ENCODE measurements at regions not wholly inside any gene's neighbourhood (a gene's known extent, or its start where the extent isn't known, plus 50 kb on each side); places are given as distances from the start of the nearest gene placed in this dataset.
A peak's percentile ranks its signal among the peaks of the same experiment; 100 is the strongest.

DNA sequence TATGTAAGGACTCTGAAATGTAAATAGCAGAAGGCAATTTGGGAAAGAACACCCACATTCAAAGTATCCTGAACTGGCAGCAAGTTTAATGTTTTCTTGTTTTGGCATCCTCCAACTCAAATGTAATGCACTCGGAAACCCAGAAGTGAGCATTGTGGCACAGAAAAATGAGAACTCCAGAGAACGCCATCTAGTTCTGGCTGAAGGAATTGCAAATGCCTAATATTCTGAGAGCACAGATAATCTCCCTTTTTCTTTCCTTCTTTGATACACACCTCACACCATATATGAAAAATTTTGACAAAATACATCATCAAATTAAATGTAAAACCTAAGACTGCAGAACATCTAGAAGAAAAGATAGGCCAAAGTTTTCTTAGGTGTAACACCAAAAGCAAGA lies 52.1 kb downstream of the PWWP3B start:
- Histone ChIP-seq H3K27me3 (peaks cover 0 to 17% (median 0%) of the 10 kb centered on the region in 7 donors), H3K9me3 (no peaks in the 10 kb centered on the region), H3K4me3 (no peak overlapping the region), H3K4me1 (no peaks in the 10 kb centered on the region), H3K36me3 (no peaks in the 10 kb centered on the region), H3K27ac (no peak overlapping the region)
- ATAC-seq (no peak), DNase-seq (no peak)
- WGBS, 2 donors: 24 to 27% methylated on average over 2 of the region's 2 CpGs
- TF ChIP-seq, protein P1, sequence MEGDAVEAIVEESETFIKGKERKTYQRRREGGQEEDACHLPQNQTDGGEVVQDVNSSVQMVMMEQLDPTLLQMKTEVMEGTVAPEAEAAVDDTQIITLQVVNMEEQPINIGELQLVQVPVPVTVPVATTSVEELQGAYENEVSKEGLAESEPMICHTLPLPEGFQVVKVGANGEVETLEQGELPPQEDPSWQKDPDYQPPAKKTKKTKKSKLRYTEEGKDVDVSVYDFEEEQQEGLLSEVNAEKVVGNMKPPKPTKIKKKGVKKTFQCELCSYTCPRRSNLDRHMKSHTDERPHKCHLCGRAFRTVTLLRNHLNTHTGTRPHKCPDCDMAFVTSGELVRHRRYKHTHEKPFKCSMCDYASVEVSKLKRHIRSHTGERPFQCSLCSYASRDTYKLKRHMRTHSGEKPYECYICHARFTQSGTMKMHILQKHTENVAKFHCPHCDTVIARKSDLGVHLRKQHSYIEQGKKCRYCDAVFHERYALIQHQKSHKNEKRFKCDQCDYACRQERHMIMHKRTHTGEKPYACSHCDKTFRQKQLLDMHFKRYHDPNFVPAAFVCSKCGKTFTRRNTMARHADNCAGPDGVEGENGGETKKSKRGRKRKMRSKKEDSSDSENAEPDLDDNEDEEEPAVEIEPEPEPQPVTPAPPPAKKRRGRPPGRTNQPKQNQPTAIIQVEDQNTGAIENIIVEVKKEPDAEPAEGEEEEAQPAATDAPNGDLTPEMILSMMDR (IDR thresholded peaks at IDR 0.05): peak in 5 of 9 donors; percentile 18 to 38 (median 28)
- intact Hi-C loops (cut with DNase I): no loop called here

DNA sequence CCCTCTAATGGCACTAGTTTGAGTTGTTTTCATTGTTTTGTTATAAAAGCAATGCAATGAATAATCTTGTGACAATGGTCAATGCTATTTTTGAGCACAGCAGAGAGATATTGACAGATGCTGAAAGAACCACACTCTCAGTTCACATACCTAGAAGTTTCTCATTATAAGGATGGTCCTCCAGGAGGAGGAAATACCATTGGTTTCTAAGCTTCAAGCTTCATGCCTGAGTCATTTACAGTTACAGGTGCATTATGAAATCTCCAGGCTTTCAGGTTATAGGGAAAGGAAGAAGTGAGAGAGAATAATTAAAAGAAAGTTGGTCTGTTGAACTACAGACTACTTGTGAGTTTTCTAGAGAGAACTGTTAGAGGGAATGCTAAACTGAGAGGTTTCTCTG lies 75.3 kb downstream of the PWWP3B start:
- Histone ChIP-seq H3K27ac (no peak overlapping the region), H3K4me1 (no peaks in the 10 kb centered on the region), H3K9me3 (no peaks in the 10 kb centered on the region), H3K4me3 (no peak overlapping the region), H3K36me3 (no peaks in the 10 kb centered on the region), H3K27me3 (peaks cover 0 to 25% (median 0%) of the 10 kb centered on the region in 7 donors)
- intact Hi-C loops (cut with DNase I): no loop called here
- TF ChIP-seq, protein P1 (IDR thresholded peaks at IDR 0.05): no peak
- DNase-seq: no peak
- no peak for ATAC-seq

DNA sequence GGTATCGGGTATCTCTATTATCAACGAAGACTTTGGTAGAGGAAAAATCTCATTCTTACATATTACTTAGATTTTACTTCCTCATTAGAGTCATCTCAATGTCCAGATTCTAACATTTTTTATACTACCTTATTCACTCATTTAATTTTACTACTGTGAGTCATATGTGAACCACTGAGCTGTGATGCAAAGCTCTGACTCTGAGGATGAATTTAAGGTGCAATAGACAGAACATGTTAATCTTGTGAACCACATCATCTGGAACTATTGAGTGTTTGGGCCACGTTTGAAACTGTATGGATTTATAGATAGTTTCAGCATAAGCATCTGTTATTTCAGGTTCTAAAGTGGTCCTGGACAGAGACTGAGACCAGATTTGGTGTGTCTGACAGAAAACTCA lies 78.4 kb downstream of the PWWP3B start:
- Histone ChIP-seq H3K36me3 (no peaks in the 10 kb centered on the region), H3K4me3 (no peak overlapping the region), H3K4me1 (no peaks in the 10 kb centered on the region), H3K27me3 (peaks cover 0 to 21% (median 0%) of the 10 kb centered on the region in 7 donors), H3K9me3 (no peaks in the 10 kb centered on the region), H3K27ac (no peak overlapping the region)
- 63% methylated on average over 3 of the region's 3 CpGs for WGBS, 2 donors
- DNase-seq (no peak), ATAC-seq (no peak)
- TF ChIP-seq, protein P1 (IDR thresholded peaks at IDR 0.05): no peak
- intact Hi-C loops (cut with DNase I): no loop called here

DNA sequence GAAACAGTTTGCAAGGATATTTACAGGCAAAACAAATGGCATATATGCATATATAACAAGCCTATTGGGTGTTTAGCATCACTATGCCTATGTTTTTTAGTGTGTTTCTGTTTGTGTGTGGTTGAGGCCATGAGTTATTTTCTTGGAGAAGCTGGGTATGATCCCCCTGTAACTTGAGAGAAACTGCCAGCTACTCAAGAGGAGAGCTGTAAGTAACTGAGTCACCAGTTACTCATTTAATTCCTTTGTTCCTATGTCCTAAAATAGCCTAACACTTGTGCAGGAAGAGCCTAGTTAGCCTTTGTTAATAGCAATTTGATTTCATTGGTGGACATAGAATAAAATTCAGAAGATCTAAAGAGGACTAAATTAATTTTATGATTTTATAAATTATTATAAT lies 79.1 kb downstream of the PWWP3B start:
- H3K4me1 ChIP-seq: no peaks in the 10 kb centered on the region
- no peak for DNase-seq
- TF ChIP-seq, protein P1 (IDR thresholded peaks at IDR 0.05): no peak
- H3K27me3 ChIP-seq: peaks cover 0 to 21% (median 0%) of the 10 kb centered on the region in 7 donors
- H3K27ac ChIP-seq: no peak overlapping the region
- ATAC-seq: no peak
- no peaks in the 10 kb centered on the region for H3K9me3 ChIP-seq
- H3K4me3 ChIP-seq: no peak overlapping the region
- H3K36me3 ChIP-seq: no peaks in the 10 kb centered on the region
- intact Hi-C loops (cut with DNase I): no loop called here
